ENCODE measurements at regions not wholly inside any gene's neighbourhood (a gene's known extent, or its start where the extent isn't known, plus 50 kb on each side); places are given as distances from the start of the nearest gene placed in this dataset.
A peak's percentile ranks its signal among the peaks of the same experiment; 100 is the strongest.

DNA sequence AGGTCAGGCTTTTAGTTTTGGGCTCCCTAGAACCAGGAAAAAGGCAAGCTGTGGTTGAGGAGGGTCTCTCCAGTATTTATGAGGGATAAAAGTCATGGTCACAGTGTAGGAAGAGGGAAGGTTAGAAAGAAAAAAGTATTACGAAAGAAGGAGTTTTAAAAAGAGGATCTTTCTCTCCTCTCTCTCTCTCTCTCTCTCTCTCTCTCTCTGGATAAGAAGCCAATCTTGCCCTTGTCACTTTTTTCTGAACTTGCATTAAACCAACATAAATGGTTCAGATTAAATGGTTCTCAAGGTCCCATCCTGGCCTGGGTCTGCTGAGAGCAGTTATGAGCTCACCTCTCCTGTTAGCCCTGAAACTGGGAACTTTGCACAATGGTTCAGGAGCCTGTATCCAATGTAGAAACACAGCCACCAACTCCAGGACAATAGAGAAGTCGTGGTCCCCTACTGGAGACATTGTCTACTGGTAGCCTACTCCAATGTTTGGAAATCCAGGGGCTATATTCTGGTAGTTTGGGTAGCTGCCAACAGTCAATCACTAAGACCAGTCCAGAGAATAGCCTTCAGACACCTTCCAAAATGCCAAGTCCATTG, 131.9 kb downstream of the DAD1 start:
- no peak for DNase-seq (ENCODE audit: low read depth)

DNA sequence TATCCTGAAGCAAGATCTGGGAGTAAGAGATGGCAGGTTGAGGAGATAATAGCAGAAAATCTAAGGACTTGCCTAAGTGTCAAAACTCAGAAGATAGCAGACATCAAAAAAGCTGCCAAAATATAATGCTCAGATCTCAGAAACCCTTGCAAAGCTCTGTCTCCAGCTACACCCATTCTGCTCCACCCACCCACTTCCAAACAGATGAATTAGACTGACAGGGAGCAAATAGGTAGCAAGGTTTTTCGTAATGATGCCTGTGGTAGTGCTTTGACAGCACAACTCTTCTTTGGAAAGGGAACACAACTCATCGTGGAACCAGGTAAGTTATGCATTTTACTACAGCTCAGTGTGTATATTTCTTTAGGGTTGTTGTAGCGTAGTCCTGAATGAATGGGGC, 132.6 kb downstream of the DAD1 start:
- no peak for DNase-seq (ENCODE audit: low read depth)

DNA sequence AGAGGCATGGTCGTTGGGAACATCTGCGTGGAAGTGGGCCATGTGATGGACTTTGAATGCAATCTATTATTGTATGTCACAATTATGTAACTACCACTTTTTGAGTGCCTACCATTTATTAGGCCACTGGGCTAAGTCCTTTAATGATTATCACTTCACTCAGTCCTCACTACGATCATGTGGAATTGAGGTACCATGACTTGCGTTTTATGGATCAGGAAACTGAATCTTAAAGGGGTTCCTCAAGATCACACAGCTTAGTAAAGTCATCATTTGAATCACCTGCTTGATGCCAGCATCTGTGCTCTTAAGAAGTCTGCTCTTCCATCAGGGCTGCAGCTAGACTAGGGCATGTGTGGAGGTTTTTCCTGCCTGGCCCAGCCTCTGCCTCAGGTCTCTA, 136.7 kb downstream of the DAD1 start:
- no peak for DNase-seq (ENCODE audit: low read depth)

DNA sequence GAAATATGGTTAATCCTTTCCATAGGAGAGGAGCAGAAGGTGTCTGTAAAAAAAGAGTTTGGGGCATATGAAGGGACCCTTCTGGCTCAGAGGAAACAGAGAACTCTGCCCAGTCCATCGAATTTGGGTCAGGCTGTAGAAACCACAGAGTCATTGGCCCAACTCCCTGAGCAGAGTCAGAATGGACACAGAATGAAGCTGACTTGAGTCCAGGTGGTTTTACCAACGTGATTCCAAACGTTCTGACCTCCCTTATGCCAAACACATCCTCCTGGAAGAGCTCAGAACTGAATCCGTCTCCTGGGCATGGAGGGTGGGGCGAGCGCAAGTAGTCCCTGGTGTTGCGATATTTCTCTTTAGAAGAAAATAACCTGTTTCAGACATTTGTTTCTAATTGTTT, 138.8 kb downstream of the DAD1 start:
- DNase-seq (ENCODE audit: low read depth), result no peak

DNA sequence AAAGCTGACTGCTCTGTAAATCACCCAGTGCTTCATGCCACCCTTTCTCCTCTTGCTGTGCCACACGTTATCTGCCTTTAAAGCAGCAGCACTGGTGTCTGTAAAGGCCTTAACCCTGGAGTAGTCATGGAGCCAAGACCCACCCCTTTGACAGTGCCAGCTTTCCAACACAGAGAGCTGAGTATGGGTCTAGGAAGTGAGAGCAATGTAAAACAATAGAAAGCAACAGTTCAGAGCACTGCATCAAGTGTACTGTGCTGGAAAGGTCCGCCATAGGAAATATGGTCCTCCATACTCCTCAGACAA, 139.5 kb downstream of the DAD1 start:
- no peak for DNase-seq (ENCODE audit: low read depth)

DNA sequence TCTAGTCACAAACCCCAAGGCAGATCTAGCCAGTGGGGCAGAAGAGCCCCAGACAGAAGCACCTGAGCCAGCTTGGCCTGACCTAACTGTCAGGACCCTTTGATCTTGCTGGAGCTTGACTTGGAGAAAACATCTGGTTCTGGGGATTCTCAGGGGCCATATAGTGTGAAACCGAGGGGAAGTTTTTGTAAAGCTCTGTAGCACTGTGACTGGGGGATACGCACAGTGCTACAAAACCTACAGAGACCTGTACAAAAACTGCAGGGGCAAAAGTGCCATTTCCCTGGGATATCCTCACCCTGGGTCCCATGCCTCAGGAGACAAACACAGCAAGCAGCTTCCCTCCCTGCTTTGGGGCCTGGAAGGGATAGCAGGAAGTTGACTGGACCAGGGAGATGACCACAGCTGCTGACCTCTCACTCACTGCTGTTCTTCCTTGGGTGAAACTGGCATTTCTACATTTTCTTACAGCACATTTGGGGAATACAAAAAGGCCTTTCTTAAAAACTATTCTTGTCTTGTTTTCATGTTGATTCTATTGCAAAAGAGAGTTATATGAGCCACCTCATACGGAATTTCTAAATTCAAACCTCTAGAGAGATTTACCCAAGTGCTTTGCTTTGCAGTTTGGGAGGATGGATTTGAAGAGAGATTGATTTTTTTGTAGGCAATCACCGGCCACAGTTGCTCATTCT, 140.0 kb downstream of the DAD1 start:
- DNase-seq (ENCODE audit: low read depth), result peak; percentile 59

DNA sequence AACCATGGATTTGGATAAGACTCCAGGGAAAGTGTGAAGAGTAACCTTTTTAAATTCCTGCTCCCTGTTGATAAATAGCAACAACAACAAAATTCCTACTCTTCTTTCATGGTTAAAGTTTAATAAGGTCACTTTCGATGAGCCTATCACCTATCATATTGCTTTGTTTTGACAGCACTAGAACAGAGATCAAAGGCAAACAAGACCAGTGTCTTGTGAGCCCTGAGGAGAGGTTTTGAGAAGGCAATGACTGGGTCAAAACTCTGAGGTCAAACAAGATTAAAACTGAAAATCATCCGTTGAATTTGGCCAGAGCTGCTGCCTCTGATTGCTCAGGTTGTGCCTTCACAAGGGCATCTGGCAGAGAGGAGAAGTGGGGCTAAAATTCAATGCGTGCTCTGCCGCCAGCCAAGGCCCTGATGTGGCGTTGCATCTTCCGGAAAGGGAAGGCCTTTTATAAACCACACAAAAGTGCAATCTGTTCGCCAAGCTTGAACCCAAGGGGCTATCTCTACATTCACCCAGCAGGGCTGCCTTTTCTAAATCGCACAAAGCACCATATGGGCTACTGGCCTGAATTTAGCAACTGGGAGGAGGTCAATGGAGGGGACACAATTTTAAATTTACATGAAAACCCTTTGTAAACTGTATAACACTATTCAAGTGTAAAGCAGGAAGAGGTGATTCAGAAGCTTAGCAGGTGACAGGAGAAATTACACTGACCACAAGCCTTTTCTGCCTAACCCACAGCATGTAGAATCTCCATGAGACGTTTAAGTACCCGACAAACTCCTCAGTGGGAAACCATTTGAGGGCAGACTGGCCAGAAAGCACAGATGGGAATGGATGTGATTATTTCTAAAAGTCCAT, 140.8 kb downstream of the DAD1 start:
- DNase-seq (ENCODE audit: low read depth), result peak; percentile 72

DNA sequence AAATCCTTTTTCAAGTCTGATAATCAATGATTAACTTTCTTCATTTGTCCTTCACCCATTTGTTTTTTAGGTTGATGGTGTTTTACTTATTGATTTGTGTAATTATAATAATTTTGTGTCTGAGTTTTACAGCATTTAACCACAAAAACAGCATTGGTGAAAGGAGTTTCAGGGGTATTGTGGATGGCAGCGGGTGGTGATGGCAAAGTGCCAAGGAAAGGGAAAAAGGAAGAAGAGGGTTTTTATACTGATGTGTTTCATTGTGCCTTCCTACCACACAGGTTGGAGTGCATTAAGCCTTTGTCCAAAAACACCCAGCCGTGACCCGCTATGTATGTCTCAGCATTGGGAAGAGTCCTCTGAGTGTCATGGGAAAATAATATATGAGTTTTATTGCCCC, 150.3 kb downstream of the DAD1 start:
- no peak for DNase-seq (ENCODE audit: low read depth)

DNA sequence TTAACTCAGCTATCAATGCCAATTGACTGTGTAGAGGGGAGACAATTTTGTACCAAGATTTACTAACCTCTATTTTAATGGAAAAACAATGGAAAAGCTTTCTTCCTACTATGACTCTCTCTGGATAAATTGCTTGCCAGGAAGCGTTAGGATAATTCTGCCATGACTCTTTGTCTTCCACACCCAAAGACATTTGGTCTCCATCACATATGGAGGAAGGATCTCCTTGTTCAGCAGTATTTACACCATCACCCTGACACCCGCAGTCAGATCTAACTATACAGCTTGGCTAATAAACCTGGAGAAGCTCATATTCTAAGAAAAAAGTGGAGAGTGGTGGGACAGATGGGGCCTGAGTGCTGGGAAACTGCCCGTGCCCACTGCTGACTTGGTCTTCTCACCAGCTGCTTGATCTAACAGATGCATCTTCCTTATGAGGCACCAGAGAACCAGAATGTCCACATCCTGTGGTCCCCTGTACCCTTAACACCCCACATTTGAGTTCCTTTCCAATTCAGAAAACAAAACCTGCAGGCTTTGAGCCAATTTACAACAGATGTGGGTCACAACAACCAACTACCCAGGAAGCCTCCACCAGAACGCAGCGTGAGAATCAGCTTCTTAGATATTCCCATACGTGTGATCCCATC, 154.0 kb downstream of the DAD1 start:
- DNase-seq (ENCODE audit: low read depth), result no peak

DNA sequence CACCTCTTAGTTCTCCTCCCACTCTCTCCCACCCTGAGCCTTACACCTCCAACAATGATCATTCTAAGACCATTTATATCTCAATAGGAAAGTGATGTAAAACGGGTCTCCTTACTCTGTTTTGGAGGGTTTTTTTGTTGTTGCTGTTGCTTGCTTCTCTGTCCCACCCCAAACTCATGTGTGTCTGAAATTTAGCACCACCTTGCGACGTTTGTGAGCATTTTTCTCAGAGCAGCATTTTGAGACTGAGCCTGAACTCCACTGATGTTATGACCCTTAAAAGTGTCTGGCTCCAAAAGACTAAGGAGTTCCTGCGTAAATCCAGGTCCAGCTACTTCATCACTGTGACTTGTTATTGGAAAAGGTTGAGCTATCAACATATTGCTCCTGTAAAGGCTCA, 155.0 kb downstream of the DAD1 start:
- DNase-seq (ENCODE audit: low read depth), result no peak

DNA sequence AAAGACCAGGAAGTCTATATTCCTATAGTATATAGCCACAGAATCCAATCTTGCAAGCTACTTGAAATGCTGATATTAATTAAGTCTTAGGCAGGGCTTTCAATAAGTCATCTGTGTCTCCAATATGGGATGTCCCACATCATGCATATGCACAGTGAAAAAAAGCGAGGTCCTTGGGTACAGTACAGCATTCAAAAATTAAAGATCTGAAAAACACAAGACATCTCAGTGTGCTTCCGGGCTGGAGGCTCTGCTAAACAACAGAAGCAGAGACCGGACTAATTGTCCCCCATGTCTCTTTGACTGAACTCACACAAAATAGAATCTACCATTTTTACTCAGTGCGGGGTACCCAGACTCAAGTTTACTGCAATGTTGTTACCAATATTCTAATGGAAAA, 156.0 kb downstream of the DAD1 start:
- no peak for DNase-seq (ENCODE audit: low read depth)

DNA sequence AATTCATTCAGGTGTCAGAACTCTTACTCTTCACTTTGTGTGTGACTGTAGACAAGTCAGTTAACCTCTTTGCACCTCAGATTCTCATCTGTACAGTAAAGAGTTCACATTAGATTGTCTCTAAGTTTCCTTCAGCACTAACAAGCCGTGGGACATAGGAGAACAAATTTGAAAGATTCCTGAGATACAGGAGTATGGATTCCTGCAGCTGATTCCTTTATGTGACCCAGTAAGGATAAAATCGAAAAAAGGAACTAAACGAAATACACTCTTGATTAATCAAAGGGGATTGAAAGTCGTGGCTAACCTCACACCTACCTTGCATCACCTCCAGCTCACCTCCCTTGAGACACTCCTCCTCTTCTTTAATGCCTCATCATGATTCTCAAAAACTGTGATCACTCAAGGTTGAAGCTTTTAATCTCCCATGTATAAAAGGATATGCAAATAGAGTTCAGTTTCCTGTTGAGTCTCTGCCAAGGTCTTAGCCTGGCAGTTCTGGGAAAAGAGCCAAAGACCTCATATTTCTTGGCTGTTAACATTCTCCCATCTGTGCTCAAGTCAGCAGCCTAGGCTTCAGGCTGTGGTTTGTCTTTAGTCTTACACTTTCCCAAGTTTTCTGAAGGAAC, 156.6 kb downstream of the DAD1 start:
- peak; percentile 97 for DNase-seq (ENCODE audit: low read depth)

DNA sequence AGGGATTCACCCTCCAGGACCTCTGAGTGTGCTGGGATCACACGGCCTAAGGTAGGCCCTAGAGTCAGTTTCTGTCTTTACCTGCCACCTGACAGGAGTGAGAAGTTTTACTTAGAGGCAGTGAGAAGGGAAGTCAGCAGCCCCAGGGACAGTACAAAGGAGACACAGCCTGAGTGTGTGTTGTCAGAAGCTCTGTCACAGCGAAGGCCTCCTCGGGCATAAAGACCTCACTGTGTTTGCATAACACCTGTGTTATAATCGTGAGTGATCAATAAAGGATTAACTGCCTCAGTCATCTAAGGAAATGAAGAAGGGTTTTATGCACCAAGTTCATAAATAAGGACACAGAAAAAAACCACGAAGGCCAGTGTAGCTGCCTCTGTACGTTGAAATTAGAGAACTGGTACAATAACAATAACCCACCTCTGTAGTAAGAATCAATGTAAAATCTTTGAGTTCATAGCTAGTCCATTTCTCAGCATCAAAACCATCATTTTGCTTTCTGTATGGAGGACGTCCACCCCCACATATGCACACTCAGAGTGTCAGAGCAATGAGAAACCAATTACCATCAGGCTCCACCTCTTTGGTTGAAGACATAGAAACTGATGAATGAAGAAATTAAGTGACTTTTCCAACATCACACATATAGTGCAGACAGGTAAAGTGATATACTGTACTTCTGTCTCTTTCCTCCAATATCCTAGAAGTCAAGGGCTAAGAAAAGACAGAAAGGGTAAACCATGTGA, 159.3 kb downstream of the DAD1 start:
- DNase-seq (ENCODE audit: low read depth), result no peak

DNA sequence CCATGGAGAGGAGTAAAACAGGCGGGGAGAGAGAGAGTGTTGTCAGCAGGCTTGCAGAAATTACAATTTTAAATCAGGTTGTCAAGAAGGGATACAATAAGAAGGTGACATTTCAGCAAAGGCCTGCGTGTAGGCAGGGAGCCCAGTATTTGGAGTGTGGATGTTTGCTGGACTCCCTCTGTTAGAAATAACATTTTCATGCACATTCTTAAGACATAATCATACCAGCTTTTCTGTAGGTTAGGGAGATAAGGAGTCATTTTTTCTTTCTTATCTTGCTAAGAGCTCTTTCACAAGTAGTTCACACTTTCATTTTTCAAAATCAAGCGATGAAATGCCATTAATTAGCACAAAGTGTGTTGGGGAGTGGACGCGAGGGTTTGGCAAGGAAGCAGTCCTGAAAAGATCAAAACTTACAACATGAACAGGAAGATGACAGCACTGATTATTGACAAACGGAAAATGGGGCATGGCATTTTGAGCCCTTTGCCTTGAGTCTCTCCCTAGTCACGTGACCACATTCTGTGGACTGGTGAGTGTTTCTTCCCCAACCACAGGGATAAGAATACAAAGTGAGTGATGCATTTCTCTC, 160.2 kb downstream of the DAD1 start:
- peak; percentile 57 for DNase-seq (ENCODE audit: low read depth)

DNA sequence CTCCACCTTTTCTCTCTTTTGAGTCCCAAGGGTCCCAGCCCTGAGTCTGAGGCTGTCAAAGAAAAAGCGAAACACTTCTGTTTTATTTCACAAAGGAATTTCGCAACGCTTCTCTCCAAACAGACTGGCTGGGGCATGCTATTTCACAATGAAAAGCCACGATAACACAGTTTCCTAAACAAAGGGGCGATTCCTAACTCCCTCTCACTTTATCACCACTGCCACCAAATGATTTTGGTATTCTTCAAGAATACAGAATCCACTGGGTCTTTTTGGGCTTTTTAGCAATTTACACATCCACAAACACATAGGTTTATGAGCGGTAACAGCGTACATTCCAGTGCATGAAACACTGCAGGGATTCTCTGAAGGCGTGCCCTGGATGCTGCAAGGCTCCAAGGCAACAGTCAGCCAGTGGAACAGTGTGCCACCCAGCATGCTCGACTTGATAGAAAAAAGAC, 161.2 kb downstream of the DAD1 start:
- no peak for DNase-seq (ENCODE audit: low read depth)

DNA sequence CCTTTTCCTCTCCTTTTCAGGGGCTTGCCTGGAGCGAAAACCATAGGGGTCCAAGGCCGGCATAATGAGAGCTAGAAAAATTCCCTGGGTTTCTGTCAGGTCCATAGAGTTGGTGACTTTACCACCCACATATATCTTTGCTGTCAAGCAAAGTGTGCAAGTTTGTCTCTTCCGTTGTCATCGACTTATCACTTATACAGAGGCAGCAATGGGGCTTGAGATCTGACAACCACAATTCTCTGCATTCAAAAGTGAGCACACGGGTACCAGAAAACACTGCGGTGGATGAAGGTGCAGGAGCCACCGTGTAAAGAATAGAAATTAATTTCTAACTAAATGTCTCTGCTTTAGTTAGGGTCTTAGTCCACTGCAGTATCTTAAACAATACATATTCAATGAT, 162.3 kb downstream of the DAD1 start:
- DNase-seq (ENCODE audit: low read depth), result no peak

DNA sequence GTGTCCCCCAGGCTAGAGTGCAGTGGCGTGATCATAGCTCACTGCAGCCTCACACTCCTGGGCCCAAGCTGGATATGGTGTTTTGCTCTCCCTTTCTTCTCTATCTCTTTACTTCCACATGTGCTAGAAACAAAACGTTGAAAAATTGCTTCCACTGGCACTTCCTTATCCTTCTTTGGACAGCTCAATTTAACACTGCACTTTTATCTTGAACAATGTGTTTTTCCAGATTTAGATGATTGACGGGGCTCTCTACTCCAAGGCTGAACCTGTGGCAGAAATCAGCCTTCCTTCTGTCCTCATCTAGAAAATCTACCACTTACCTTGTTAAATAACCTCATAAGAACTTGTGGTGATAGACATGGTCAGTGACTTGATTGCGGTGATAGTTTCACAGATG, 165.1 kb downstream of the DAD1 start:
- DNase-seq (ENCODE audit: low read depth), result no peak

DNA sequence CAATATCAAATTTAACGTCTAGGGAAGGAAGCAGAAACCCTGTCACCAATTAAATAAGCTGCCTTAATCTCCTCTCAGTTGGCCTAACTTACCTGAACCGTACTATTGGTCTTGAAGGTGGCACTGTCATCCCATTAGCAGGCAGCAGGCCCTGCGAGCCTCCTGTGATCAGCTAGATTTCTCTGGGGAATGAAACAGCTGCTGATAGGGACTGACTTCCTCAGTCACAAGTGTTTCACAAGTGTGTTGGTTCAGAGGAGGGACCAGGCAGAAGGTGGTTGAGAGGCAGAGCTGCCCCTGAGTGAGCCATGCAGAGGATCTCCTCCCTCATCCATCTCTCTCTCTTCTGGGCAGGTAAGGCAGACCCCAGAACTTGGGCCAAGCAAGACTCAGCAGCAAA, 166.8 kb downstream of the DAD1 start:
- DNase-seq (ENCODE audit: low read depth), result no peak

DNA sequence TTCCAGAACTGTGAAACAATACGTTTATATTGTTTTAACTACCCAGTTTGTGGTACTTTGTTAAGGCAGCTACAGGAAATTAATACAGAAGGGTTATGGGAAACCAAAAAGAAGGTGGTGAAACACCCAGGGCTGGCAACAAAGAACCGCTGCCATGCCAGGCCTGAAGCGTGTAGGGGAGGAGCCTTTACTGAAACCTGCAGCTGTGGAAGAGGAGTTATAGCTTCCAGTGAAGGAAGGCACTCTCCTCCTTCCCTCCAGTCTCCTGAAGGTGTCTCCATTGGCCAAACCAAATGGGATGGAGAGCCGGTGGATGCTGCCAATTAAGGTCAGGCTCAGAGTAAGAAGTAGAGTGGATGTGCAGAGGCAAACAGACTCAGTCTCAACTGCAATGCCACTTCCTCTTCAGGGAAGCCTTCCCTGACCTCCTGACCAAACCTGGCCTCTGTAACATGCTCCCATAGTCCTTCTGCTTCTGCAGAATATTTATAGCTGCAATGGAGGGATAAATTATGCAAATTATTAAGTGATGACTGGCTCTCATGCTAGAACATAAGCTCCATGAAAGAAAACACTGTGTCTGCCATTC, 168.3 kb downstream of the DAD1 start:
- DNase-seq (ENCODE audit: low read depth), result peak; percentile 54

DNA sequence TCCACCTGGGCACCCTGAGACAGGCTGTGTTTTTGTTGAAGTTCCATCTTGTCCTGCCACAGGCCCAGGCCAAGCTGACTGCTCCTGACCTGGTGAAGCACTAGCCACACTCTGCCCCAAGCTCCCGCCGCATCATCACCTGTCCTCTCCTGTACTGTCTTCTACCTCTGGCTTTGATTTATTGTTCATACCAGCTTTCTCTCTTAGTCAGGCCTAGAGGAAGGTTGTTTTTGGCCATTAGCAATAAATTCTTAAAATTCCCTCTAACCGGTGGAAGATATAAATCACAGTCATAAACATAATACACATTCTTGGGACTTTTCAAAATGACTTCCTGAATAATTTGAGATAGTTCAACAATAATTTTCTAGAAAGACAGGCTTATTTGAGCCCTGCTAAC, 169.4 kb downstream of the DAD1 start:
- no peak for DNase-seq (ENCODE audit: low read depth)

Data from HT1080 (cell line).